HUDEP-2 (cell line): ENCODE measurements at regions not wholly inside any gene's neighbourhood (a gene's known extent, or its start where the extent isn't known, plus 50 kb on each side); places are given as distances from the start of the nearest gene placed in this dataset.
A peak's percentile ranks its signal among the peaks of the same experiment; 100 is the strongest.
"Not testable (repeated sequence)": the region's sequence is repeated elsewhere in the genome, so short reads cannot be mapped to it uniquely, and the experiment has no call there.

Experiments
- DNase-seq, 76 experiments: peaks; one replicate each; lab custom pipeline; 2025; ENCODE audit not compliant: unreplicated experiment in 76 of 76; lab: John Stamatoyannopoulos, UW

DNA sequence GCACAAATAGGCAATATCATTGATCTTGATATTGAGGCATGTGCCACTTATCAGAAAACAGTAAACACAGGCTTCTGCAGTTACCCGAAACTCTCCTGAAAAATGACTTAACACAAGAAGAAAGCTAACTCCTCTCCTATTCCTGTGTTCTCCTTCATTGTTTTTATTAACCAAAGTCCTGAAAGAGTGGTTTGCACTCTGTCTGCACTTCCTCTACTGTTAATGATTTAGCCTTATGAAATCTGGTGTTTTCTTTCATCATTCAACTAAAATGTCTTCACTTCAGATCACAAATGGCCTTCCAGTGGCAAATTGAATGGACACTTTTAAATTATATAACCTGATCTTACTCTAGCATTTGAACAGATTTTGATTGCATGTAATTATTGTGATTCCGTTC is 630.6 kb upstream of the PHF14 start:
- DNase-seq = no peak

- DNase-seq = no peak
Observed at GRCh38 chr7:10346032-10346431, 627.6 kb upstream of the PHF14 start.

DNA sequence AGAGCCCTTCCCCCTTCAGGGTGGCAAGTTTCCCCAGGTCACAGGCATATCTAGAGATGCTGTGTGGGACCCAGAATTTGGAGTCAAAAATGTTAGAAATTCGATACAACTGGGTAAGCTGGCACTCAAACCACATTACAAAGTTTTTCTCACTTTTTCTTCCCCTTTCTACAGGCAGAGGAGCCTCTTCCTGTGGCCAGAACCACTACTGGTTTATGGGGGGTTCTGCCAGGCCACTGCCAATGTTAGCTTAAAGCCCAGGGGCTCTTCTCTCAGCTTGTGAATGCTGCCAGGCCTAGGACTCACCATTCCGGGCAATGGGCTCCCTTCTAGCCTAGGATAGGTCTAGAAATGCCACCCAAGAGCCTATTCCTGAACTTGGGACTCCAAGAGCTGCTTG is 617.9 kb upstream of the PHF14 start:
- no peak for DNase-seq

GRCh38 chr7:10360050-10360449 is 613.6 kb upstream of the PHF14 start:
- no peak for DNase-seq

DNA sequence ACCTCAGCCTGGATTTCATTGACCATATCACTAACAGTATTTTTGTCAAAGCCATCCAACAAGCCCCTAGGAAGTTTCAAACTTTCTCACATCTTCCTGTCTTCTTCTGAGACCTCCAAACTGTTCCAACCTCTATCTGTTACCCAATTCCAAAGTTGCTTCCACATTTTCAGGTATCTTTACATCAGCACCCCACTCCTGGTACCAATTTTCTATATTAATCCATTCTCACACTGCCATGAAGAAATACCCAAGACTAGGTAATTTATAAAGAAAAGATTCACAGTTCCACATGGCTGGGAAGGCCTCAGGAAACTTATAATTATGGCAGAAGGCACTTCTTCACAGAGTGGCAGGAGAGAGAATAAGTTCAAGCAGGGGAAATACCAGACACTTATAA is 571.9 kb upstream of the PHF14 start:
- DNase-seq = no peak

DNA sequence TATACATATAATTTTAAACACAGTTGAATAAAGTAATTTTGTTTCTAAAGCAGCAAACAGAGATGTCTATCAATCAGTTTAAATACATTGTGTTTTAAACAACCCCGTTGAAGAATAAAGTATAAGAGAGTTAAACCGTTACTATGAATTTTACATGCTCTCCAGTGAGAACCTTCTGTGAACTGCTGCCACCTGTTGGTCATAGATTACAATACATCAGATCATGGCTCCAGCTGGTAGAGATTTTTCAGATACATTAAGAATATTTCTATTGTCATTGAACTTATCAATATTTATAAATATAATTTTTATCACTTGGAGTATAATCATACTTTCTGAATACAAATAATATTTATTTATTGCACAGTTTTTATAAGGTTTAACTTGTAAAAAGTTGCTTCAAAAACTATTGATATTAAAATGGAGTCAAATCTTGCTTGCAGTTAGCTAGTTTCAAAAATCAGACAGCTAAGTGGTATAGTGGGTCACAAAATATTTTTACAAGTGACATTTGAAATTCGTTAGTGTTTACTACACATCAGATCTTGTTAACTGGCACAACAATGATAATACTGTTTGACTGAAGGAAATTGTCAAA is 561.2 kb upstream of the PHF14 start:
- peak in 19 of 76 experiments; percentile 1 to 42 (median 19) for DNase-seq

DNA sequence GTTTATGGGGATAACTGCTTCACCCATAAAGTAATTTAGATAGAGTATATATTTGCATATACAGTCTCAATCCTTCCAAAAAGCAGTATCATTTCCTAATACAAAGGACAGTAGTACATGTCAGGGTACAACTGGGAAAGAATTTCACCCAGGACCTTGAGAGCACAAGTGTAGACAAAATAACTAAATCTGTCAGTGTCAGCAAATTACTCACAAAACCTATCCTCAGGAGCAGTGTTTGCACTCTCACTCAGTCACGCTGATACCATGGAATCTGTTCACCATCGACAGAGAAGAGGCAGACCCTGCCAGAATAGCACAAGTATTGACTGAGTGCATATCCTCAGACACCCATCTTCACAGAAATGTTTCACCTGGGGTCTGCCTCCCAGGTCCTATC is 554.7 kb upstream of the PHF14 start:
- no peak for DNase-seq

DNA sequence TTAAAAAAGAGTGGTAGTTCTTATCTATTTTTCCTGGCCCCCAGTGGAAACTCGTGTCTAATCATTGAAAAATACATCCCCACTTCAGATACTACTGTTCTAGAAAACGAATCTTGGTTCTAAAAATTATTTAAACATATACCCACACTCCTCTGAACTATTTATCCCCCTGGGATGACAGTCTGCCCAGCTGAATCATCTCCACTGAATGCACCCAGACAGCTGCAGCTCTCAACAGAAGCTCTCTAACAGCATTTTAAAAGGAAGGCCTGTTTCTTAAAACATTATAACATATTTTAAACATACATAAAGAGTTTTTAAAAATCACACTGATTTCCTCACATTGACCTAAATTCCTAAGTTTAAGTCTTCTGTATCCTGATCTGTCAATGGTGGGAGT is 544.6 kb upstream of the PHF14 start:
- no peak for DNase-seq

GRCh38 chr7:10429511-10429910 is 544.2 kb upstream of the PHF14 start:
- no peak for DNase-seq

- DNase-seq = no peak
Observed at GRCh38 chr7:10436302-10436701, 537.4 kb upstream of the PHF14 start.

GRCh38 chr7:10439027-10439426 is 534.6 kb upstream of the PHF14 start:
- no peak for DNase-seq

DNA sequence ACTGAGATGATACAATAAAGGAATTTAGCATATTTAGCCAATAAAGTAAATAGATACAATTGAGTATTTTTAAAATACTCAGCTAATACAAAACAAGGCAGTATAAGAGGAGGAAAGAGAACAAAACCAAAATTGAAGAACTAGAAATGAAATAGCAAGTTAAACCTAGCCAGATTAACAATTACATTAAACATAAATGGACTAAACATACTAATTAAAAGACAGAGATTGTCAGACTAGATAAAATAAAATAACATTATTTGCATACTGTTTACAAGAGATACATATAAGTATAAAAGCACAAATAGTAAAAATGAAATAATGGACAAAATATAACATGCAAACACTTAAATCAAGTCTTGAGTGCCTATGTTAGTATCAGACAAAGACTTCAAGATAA is 517.7 kb upstream of the PHF14 start:
- no peak for DNase-seq

GRCh38 chr7:10460474-10460873 is 513.2 kb upstream of the PHF14 start:
- no peak for DNase-seq

DNA sequence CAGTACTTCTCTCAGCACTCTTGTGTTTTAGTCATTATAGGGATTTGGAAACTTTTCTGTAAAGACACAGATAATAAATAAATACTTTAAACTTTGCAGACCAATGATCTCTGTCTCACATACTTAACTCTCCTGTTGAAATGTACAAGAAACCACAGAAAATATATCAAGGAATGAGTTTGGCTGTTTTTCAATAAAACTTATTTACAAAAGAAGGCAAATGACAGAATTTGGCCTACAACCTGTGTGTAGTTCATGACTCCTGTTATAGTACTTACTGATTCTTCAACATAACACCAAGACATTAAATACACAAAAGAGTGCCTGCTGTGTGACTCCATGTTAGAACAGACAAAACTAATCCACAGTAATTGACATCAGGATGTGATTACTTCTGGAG is 510.0 kb upstream of the PHF14 start:
- no peak for DNase-seq

DNA sequence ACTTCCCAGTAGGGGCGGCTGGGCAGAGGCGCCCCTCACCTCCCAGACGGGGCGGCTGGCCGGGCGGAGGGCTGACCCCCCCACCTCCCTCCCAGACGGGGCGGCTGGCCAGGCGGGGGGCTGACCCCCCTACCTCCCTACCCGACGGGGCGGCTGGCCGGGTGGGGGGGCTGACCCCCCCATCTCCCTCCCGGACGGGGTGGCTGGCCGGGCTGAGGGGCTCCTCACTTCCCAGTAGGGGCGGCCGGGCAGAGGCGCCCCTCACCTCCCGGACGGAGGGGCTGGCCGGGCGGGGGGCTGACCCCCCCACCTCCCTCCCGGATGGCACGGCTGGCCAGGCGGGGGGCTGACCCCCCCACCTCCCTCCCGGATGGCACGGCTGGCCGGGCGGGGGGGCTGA is 508.1 kb upstream of the PHF14 start:
- DNase-seq = not testable (repeated sequence)

DNA sequence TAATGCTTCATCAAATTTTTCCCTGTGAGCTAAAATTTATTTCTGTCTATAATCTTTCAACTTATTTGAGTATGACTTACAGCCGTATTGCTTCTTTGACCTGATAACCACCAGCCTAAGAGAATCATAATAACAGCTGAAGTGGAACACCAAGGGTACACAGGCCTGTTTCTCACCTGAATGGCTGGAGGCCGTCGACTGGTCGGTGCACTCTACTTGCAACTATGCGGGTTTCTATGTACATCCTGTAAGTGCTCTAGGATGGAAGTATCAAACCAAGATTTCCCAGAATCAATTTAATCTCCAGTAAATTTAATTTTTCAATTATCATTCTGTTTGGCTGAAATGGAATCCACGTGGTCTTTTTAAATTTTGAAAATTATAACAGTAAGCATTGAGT is 504.8 kb upstream of the PHF14 start:
- no peak for DNase-seq

DNA sequence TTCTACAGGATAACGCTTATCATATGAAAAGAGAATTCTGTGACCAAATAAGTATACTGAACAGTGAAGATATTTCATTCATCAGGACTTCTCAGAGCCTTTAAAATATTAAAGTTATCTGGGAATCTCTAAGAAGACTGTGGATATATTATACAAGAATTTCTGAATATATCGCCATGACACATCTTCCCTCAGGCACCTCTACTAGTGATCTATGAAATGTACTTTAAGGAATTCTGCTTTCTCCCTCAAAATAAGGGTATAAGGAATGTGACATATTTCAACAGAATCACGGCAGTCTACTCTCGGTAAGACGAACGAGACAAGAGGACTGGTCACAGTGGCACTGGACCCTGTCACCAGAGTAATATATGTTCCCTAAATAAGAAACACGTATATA is 504.2 kb upstream of the PHF14 start:
- DNase-seq = no peak

- DNase-seq = no peak
Observed at GRCh38 chr7:10471280-10472058, 502.2 kb upstream of the PHF14 start.

- DNase-seq = no peak
Observed at GRCh38 chr7:10472115-10472514, 501.6 kb upstream of the PHF14 start.

DNA sequence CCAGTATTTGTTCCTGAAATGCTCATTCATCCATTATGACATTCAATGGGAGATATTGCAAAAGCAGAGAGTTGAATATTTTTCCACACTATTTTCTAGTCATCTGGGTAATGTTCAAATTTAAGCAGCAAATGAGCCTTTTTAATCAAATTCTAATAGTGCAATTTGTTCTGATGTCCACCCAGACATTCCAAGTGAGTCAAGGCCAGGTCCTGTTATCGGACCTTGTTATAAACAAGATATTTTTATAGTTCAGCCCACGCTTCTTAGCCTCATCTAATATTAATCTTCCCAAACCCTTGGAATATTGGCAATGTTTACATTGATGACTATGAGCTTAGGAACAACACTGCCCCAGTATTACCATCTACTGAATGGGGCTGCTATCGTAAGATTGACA is 500.1 kb upstream of the PHF14 start:
- DNase-seq = no peak

DNA sequence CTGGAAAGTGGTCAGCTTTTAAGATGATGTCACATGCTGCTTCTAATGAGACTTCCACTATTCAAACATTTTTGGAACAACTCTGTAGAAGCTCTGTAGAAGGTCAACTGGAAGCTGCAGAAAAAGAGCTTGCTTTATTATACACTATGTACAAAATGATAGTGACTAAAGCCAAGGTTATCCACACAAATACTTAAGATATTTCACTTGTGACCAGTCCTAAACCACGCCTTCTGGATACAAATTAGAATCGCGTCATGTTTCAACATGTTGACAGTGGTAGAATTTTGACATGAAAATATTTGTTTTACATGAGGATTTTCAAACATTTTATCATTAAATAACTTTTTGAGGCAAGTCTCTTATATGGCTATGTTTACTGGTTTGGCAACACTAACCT is 499.6 kb upstream of the PHF14 start:
- DNase-seq = no peak

DNA sequence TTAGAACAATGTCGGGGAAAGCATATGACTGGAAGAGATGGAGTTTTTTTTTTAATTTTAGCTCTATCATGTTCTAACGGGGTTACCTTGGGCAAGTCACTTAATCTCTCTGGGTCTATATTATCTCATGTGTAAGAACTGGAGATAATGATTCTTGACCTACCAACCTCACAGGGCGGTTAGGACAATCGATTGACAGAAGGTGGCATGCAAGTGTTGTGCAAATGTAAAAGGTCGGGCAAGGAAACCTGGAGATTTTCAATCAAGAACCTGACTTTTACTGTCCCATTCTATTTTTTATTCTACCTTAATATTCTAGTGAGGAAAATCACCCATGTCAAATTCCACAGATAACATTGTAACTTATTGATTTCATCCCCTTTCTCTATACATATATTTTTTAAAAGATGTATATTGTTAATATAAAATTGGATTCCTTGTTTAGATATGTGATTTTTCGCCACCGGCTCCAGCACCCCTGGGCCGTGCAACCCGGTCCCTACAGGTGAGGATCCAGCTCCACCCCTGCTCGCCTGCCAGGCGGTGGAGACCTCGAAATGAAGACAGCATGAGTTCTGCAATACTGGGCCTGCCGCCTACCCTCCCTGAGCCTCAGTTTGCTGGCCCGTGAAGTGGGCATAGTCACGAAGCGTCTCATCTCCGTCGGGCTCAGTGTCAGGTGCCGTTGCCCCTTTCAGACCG is 497.6 kb upstream of the PHF14 start:
- peak in 1 of 76 experiments; percentile 0 for DNase-seq
